Stimulated activated CD8-positive, alpha-beta memory T cell treated with anti-CD3 and anti-CD28 coated beads, Interleukin-12 subunit alpha, Interleukin-12 subunit beta, amount 100 ng/mL, for 24 hours (primary cell): ENCODE measurements at regions not wholly inside any gene's neighbourhood (a gene's known extent, or its start where the extent isn't known, plus 50 kb on each side); places are given as distances from the start of the nearest gene placed in this dataset.
"Not testable (repeated sequence)": the region's sequence is repeated elsewhere in the genome, so short reads cannot be mapped to it uniquely, and the experiment has no call there.

Experiments used
- DNase-seq: peaks from one replicate; pipeline ENCODE4 v3.0.0-alpha.2; 2020; ENCODE audit errors: extremely low read depth

- no peak for DNase-seq
Measured at GRCh38 chr4:131459430-131460101, 1689.5 kb upstream of the PCDH10 start.

- DNase-seq = no peak
Measured at GRCh38 chr4:131470360-131470759, 1678.7 kb upstream of the PCDH10 start.

GRCh38 chr4:131488772-131489171, 1660.3 kb upstream of the PCDH10 start:
- DNase-seq = no peak

- DNase-seq = not testable (repeated sequence)
Measured at GRCh38 chr4:131496211-131496610, 1652.9 kb upstream of the PCDH10 start.

- no peak for DNase-seq
Measured at GRCh38 chr4:131499141-131499873, 1649.8 kb upstream of the PCDH10 start.

GRCh38 chr4:131509521-131509920, 1639.6 kb upstream of the PCDH10 start:
- DNase-seq = no peak

GRCh38 chr4:131526686-131527085, 1622.4 kb upstream of the PCDH10 start:
- DNase-seq = no peak

- DNase-seq = no peak
Measured at GRCh38 chr4:131531087-131531486, 1618.0 kb upstream of the PCDH10 start.

- DNase-seq = no peak
Measured at GRCh38 chr4:131534944-131535645, 1614.0 kb upstream of the PCDH10 start.

GRCh38 chr4:131540256-131540655, 1608.8 kb upstream of the PCDH10 start:
- DNase-seq = no peak

- no peak for DNase-seq
Measured at GRCh38 chr4:131547506-131547981, 1601.5 kb upstream of the PCDH10 start.

- DNase-seq = no peak
Measured at GRCh38 chr4:131551306-131551705, 1597.8 kb upstream of the PCDH10 start.

- no peak for DNase-seq
Measured at GRCh38 chr4:131566026-131566425, 1583.1 kb upstream of the PCDH10 start.

- DNase-seq = no peak
Measured at GRCh38 chr4:131584587-131584986, 1564.5 kb upstream of the PCDH10 start.

- DNase-seq = no peak
Measured at GRCh38 chr4:131595140-131595539, 1554.0 kb upstream of the PCDH10 start.

- DNase-seq = no peak
Measured at GRCh38 chr4:131603705-131604104, 1545.4 kb upstream of the PCDH10 start.

- DNase-seq = no peak
Measured at GRCh38 chr4:131609039-131609438, 1540.1 kb upstream of the PCDH10 start.

GRCh38 chr4:131610517-131610916, 1538.6 kb upstream of the PCDH10 start:
- DNase-seq = not testable (repeated sequence)

GRCh38 chr4:131613086-131613823, 1535.8 kb upstream of the PCDH10 start:
- no peak for DNase-seq

GRCh38 chr4:131613824-131614216, 1535.3 kb upstream of the PCDH10 start:
- no peak for DNase-seq

- no peak for DNase-seq
Measured at GRCh38 chr4:131632877-131633276, 1516.2 kb upstream of the PCDH10 start.

- DNase-seq = no peak
Measured at GRCh38 chr4:131635191-131635590, 1513.9 kb upstream of the PCDH10 start.
